IMR-90 (cell line): ENCODE measurements at regions not wholly inside any gene's neighbourhood (a gene's known extent, or its start where the extent isn't known, plus 50 kb on each side); places are given as distances from the start of the nearest gene placed in this dataset.

Experiments
- ATAC-seq: fragments of 200-7000 bp; cut with Tn5 transposase; 2 replicates; pipeline ENCODE4 v1.9.1; 2020; ENCODE audit warnings: low read depth, mild to moderate bottlenecking, moderate library complexity
- BruUV-seq: library from RNA; stranded (reverse); fragments of 400-500 nt; replicated peaks from 2 replicates; lab custom pipeline; 2021; lab: Mats Ljungman, UMichigan
- CTCF ChIA-PET: fragments of 300-600 bp; formaldehyde crosslinking; extraction: SDS; loops from one replicate; lab custom pipeline; 2021; ENCODE audit warnings: antibody characterized with exemption; lab: Yijun Ruan, JAX
- POLR2A ChIA-PET: fragments of 300-600 bp; sonication (Branson Sonifier 250); formaldehyde crosslinking; loops from one replicate; lab custom pipeline; 2022; ENCODE audit warnings: antibody characterized with exemption; ENCODE audit not compliant: unreplicated experiment; lab: Charles Lee
- DNase-seq: peaks from one replicate; pipeline ENCODE4 v3.0.0; 2013
- H2AFZ ChIP-seq: replicated peaks from 2 replicates; pipeline ENCODE3; 2013; ENCODE audit warnings: low read length, mild to moderate bottlenecking; ENCODE audit not compliant: poor library complexity
- H2AK5ac ChIP-seq: 2 replicates; pipeline ENCODE4 v1.6.1; 2013; ENCODE audit warnings: low read depth, low read length, inconsistent platforms
- H2AK9ac ChIP-seq: replicated peaks from 2 replicates; pipeline ENCODE3; 2013; ENCODE audit warnings: mild to moderate bottlenecking, low read depth, low read length, moderate library complexity; ENCODE audit not compliant: poor library complexity
- H2BK120ac ChIP-seq: 2 replicates; pipeline ENCODE4 v1.6.1; 2013; ENCODE audit warnings: low read depth, low read length, inconsistent platforms
- H2BK15ac ChIP-seq: 3 replicates; pipeline ENCODE4 v1.6.1; 2013; ENCODE audit warnings: low read depth, low read length, inconsistent platforms
- H2BK20ac ChIP-seq: 2 replicates; pipeline ENCODE4 v1.6.1; 2013; ENCODE audit warnings: low read depth, mild to moderate bottlenecking, inconsistent platforms, low read length, moderate library complexity
- H2BK5ac ChIP-seq: 2 replicates; pipeline ENCODE4 v1.6.1; 2013; ENCODE audit warnings: mild to moderate bottlenecking, low read depth, low read length, inconsistent platforms; ENCODE audit not compliant: poor library complexity, severe bottlenecking
- H3K14ac ChIP-seq: replicated peaks from 2 replicates; pipeline ENCODE4 v1.6.1; 2013; ENCODE audit warnings: low read depth, low read length, inconsistent platforms
- H3K18ac ChIP-seq: 2 replicates; pipeline ENCODE4 v1.6.1; 2013; ENCODE audit warnings: low read depth, low read length, control low read depth
- H3K23ac ChIP-seq: 2 replicates; pipeline ENCODE4 v1.6.1; 2013; ENCODE audit warnings: low read depth, low read length, inconsistent platforms
- H3K27ac ChIP-seq: 2 replicates; pipeline ENCODE4 v1.5.1; 2013; ENCODE audit warnings: mild to moderate bottlenecking, control low read depth, low read length; ENCODE audit not compliant: insufficient read depth
- H3K27me3 ChIP-seq: 2 replicates; pipeline ENCODE4 v1.6.1; 2013; ENCODE audit warnings: low read length; ENCODE audit not compliant: control insufficient read depth, insufficient read depth
- H3K36me3 ChIP-seq: 2 replicates; pipeline ENCODE4 v1.6.1; 2013; ENCODE audit warnings: low read length, mixed read lengths; ENCODE audit not compliant: control insufficient read depth, insufficient read depth
- H3K4ac ChIP-seq: 2 replicates; pipeline ENCODE4 v1.6.1; 2013; ENCODE audit warnings: low read depth, low read length, inconsistent platforms
- H3K4me1 ChIP-seq: 2 replicates; pipeline ENCODE4 v1.6.1; 2013; ENCODE audit warnings: low read length, mixed read lengths; ENCODE audit not compliant: control insufficient read depth, insufficient read depth
- H3K4me2 ChIP-seq: 2 replicates; pipeline ENCODE4 v1.6.1; 2013; ENCODE audit warnings: low read depth, mild to moderate bottlenecking, control low read depth, low read length, moderate library complexity
- H3K4me3 ChIP-seq: 2 replicates; pipeline ENCODE4 v1.5.1; 2013; ENCODE audit warnings: low read depth, mild to moderate bottlenecking, control low read depth, low read length, moderate library complexity; ENCODE audit not compliant: insufficient read depth
- H3K56ac ChIP-seq: 2 replicates; pipeline ENCODE4 v1.6.1; 2013; ENCODE audit warnings: low read length, inconsistent platforms; ENCODE audit not compliant: insufficient read depth; ENCODE audit errors: extremely low read depth
- H3K79me1 ChIP-seq, 2 experiments: 2 replicates each; pipeline ENCODE4 v1.6.1; 2013; ENCODE audit warnings: low read length in 2 of 2, inconsistent platforms in 1 of 2, low read depth in 1 of 2
- H3K9ac ChIP-seq: 2 replicates; pipeline ENCODE4 v1.6.1; 2013; ENCODE audit warnings: low read depth, low read length, control low read depth
- H3K9me1 ChIP-seq: 2 replicates; pipeline ENCODE4 v1.6.1; 2013; ENCODE audit warnings: low read length, inconsistent platforms; ENCODE audit not compliant: insufficient read depth
- H3K9me3 ChIP-seq: 2 replicates; pipeline ENCODE4 v1.6.1; 2013; ENCODE audit warnings: low read length; ENCODE audit not compliant: control insufficient read depth, insufficient read depth
- H4K20me1 ChIP-seq: 2 replicates; pipeline ENCODE4 v1.6.1; 2013; ENCODE audit warnings: low read length, inconsistent platforms; ENCODE audit not compliant: insufficient read depth
- H4K5ac ChIP-seq: 2 replicates; pipeline ENCODE4 v1.6.1; 2013; ENCODE audit warnings: mild to moderate bottlenecking, low read depth, low read length, control low read depth
- H4K8ac ChIP-seq, 2 experiments: 2 replicates each; pipeline ENCODE4 v1.6.1; 2013; ENCODE audit warnings: low read depth in 2 of 2, low read length in 2 of 2, control low read depth in 1 of 2, inconsistent platforms in 1 of 2
- H4K91ac ChIP-seq: 2 replicates; pipeline ENCODE4 v1.6.1; 2013; ENCODE audit warnings: low read depth, low read length, inconsistent platforms; ENCODE audit not compliant: insufficient read depth
- BHLHE40 ChIP-seq: fragments of 150-350 bp; IDR thresholded peaks from 2 replicates; pipeline ENCODE4 v1.6.1; 2016; ENCODE audit warnings: mild to moderate bottlenecking, low read depth, low read length
- FOS ChIP-seq: fragments of 150-350 bp; IDR thresholded peaks from 2 replicates; pipeline ENCODE4 v1.6.1; 2016; ENCODE audit warnings: low read depth, low read length
- MAFK ChIP-seq: IDR thresholded peaks from 2 replicates; pipeline ENCODE4 v1.6.1; 2012; ENCODE audit warnings: low read depth, low read length, improper control_type of control experiment
- MXI1 ChIP-seq: IDR thresholded peaks from 2 replicates; pipeline ENCODE4 v1.6.1; 2012; ENCODE audit warnings: low read depth, mild to moderate bottlenecking, low read length, moderate library complexity, borderline replicate concordance
- NFE2L2 ChIP-seq: fragments of 150-350 bp; IDR thresholded peaks from 2 replicates; pipeline ENCODE4 v1.6.1; 2016; ENCODE audit warnings: low read depth, mild to moderate bottlenecking, low read length
- POLR2A ChIP-seq: IDR thresholded peaks from 2 replicates; pipeline ENCODE4 v1.6.1; 2012; ENCODE audit warnings: mild to moderate bottlenecking, low read depth, low read length
- RAD21 ChIP-seq: IDR thresholded peaks from 2 replicates; pipeline ENCODE4 v1.6.1; 2012; ENCODE audit warnings: low read length, improper control_type of control experiment
- RCOR1 ChIP-seq: IDR thresholded peaks from 2 replicates; pipeline ENCODE4 v1.6.1; 2012; ENCODE audit warnings: mild to moderate bottlenecking, low read length, improper control_type of control experiment; ENCODE audit not compliant: insufficient replicate concordance
- WGBS, 2 experiments: methylation state at CpG; one replicate each; pipeline versions ENCODE4 v1.1.5 to v1.1.7; 2013; ENCODE audit warnings: missing lambda C conversion rate in 2 of 2; ENCODE audit not compliant: insufficient read length in 1 of 2; ENCODE audit errors: extremely low coverage in 2 of 2; 5-methylcytosine and 5-hydroxymethylcytosine counted together
- dilution Hi-C: fragments of 300-500 bp; cut with HindIII; formaldehyde crosslinking; loops from one replicate; pipeline ENCODE4 v1.14.3; 2018; ENCODE audit warnings: low sequenced_read_pairs; ENCODE audit not compliant: unreplicated experiment
- in situ Hi-C: fragments of 300-500 bp; cut with MboI; formaldehyde crosslinking; loops from 3 replicates; pipeline ENCODE4 v1.14.3; 2019; ENCODE audit warnings: low sequenced_read_pairs, inconsistent platforms, mixed read lengths
- intact Hi-C: fragments of 100-400 bp; cut with micrococcal nuclease; formaldehyde crosslinking; loops from 2 replicates; pipeline ENCODE4 v1.10.0; 2022
- TF ChIP-seq, protein P1 (sequence below): fragments of 150-350 bp; IDR thresholded peaks from 2 replicates; pipeline ENCODE4 v1.6.1; 2016; ENCODE audit warnings: low read depth, mild to moderate bottlenecking, low read length, moderate library complexity, borderline replicate concordance
- TF ChIP-seq, protein P2 (sequence below): conservative IDR thresholded peaks from 2 replicates; pipeline ENCODE4 v1.5.1; 2012; ENCODE audit warnings: mild to moderate bottlenecking, low read depth, low read length, improper control_type of control experiment
- TF ChIP-seq, protein P3 (sequence below): fragments of 150-350 bp; IDR thresholded peaks from 2 replicates; pipeline ENCODE4 v1.6.1; 2017; ENCODE audit warnings: mild to moderate bottlenecking, antibody characterized with exemption, low read length, low read depth

DNA sequence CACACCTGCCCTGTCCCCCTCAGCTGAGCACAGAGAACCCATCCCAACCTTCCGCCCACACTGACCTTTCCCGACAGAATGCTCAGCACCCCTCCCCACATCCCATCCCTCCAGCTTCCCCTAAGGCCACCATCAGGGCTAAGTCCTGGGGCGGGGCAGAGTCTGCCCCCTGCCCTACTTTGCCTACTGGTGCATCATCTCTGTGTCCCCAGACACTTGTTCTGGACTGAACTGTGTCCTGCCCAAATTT is 109.8 kb downstream of the CTTN start:
- ATAC-seq (no peak), DNase-seq (no peak)
- WGBS, 2 experiments: no CpG with 5 or more reads among the region's 3 CpGs
- no peaks in the 10 kb centered on the region for H3K9me1 ChIP-seq
- H3K4me3 ChIP-seq: no peak overlapping the region
- H4K91ac ChIP-seq: no peak overlapping the region
- no peak overlapping the region for H2AK5ac ChIP-seq
- no peak overlapping the region for H2BK15ac ChIP-seq
- H3K14ac ChIP-seq: no peak overlapping the region
- H3K23ac ChIP-seq: no peak overlapping the region
- H2BK20ac ChIP-seq: no peak overlapping the region
- TF ChIP-seq NFE2L2: no peak
- TF ChIP-seq RAD21: no peak
- TF ChIP-seq BHLHE40: no peak
- no peak for TF ChIP-seq MXI1
- TF ChIP-seq, protein P1, sequence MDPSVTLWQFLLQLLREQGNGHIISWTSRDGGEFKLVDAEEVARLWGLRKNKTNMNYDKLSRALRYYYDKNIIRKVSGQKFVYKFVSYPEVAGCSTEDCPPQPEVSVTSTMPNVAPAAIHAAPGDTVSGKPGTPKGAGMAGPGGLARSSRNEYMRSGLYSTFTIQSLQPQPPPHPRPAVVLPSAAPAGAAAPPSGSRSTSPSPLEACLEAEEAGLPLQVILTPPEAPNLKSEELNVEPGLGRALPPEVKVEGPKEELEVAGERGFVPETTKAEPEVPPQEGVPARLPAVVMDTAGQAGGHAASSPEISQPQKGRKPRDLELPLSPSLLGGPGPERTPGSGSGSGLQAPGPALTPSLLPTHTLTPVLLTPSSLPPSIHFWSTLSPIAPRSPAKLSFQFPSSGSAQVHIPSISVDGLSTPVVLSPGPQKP: no peak
- TF ChIP-seq MAFK: no peak
- TF ChIP-seq, protein P2, sequence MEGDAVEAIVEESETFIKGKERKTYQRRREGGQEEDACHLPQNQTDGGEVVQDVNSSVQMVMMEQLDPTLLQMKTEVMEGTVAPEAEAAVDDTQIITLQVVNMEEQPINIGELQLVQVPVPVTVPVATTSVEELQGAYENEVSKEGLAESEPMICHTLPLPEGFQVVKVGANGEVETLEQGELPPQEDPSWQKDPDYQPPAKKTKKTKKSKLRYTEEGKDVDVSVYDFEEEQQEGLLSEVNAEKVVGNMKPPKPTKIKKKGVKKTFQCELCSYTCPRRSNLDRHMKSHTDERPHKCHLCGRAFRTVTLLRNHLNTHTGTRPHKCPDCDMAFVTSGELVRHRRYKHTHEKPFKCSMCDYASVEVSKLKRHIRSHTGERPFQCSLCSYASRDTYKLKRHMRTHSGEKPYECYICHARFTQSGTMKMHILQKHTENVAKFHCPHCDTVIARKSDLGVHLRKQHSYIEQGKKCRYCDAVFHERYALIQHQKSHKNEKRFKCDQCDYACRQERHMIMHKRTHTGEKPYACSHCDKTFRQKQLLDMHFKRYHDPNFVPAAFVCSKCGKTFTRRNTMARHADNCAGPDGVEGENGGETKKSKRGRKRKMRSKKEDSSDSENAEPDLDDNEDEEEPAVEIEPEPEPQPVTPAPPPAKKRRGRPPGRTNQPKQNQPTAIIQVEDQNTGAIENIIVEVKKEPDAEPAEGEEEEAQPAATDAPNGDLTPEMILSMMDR: no peak
- no peak for TF ChIP-seq POLR2A
- TF ChIP-seq FOS: no peak
- TF ChIP-seq, protein P3, sequence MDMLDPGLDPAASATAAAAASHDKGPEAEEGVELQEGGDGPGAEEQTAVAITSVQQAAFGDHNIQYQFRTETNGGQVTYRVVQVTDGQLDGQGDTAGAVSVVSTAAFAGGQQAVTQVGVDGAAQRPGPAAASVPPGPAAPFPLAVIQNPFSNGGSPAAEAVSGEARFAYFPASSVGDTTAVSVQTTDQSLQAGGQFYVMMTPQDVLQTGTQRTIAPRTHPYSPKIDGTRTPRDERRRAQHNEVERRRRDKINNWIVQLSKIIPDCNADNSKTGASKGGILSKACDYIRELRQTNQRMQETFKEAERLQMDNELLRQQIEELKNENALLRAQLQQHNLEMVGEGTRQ: no peak
- TF ChIP-seq RCOR1: no peak
- no peak overlapping the region for H2BK5ac ChIP-seq
- no peak overlapping the region for H2BK120ac ChIP-seq
- no peak overlapping the region for H3K56ac ChIP-seq
- no peak overlapping the region for H2AFZ ChIP-seq
- no peak overlapping the region for H4K8ac ChIP-seq
- peaks cover 2% of the 10 kb centered on the region for H3K9me3 ChIP-seq
- dilution Hi-C loops: no loop called here
- no peak overlapping the region for H2AK9ac ChIP-seq
- H4K20me1 ChIP-seq: peaks cover 3% of the 10 kb centered on the region; the same call in 1 of the 2 replicates
- no peak overlapping the region for H3K4me2 ChIP-seq
- POLR2A ChIA-PET: no interaction called here
- H3K9ac ChIP-seq: no peak overlapping the region
- in situ Hi-C loops: no loop called here
- H3K27ac ChIP-seq: no peak overlapping the region
- H3K27me3 ChIP-seq: peaks cover 3% of the 10 kb centered on the region; the same call in 1 of the 2 replicates
- BruUV-seq: no TSS peak
- no peaks in the 10 kb centered on the region for H3K79me1 ChIP-seq
- no peak overlapping the region for H4K5ac ChIP-seq
- intact Hi-C loops: no loop called here
- H3K36me3 ChIP-seq: no peaks in the 10 kb centered on the region
- H3K18ac ChIP-seq: no peak overlapping the region
- H3K4me1 ChIP-seq: no peaks in the 10 kb centered on the region
- CTCF ChIA-PET: no interaction called here
- H3K4ac ChIP-seq: no peak overlapping the region
